ENCODE measurements at regions not wholly inside any gene's neighbourhood (a gene's known extent, or its start where the extent isn't known, plus 50 kb on each side); places are given as distances from the start of the nearest gene placed in this dataset.

DNA sequence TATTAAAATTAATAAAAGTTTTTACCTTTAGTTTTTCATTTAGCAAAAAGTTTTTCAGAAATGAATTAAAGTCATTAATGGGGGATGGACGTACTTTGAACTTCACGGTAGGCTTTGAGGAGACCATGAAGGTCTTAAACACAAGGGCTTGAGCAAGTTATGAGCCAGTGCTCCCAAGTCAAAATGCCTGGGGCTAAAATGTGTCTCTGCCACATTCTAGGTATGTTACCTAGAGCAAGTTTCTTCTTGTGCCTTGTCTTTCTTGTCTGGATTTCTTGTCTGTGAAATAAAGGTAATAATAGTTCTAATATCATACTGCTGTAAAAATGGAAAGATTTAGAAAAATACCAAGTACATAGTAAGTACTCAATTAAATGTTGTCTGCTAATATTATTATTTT, 132.7 kb upstream of the USP15 start:
- no peak for DNase-seq (ENCODE audit: low read depth in 2 of 2)

DNA sequence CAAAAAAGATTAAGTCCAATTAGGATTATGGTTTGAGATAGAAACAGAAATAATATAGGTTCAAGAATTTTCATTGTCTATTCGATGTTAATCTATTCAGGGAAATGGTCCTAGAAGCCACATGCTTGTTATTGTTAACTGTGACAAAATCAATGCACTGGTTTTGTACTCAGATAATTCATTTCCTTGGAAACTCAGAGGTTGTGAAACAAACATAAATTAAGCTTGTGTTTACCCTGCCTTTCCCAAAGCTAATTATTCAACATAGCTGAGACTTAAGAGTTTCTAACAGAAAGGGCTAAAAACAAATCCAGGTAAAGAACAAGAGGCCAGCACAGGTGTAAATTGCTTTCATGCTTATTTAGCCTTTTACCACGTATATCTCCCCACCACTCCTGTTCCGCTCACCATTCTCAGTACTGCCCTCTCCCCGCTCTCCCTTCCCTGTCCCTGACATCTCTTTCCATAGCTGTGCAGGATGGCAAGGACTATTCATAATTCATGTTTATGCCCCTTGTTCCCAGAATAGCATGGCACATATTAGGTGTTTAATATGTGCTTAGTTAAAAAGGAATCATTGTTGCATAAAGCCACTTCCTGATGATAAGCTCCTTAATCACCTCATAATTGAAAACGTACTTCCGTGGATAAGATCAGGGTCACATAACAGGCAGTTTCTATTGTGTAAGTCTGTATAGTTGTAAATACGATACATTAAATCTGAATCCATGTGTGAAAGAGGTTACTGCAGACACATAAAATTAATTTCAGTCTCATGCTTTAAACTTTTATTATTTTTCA, 131.8 kb upstream of the USP15 start:
- no peak for DNase-seq (ENCODE audit: low read depth in 2 of 2)

DNA sequence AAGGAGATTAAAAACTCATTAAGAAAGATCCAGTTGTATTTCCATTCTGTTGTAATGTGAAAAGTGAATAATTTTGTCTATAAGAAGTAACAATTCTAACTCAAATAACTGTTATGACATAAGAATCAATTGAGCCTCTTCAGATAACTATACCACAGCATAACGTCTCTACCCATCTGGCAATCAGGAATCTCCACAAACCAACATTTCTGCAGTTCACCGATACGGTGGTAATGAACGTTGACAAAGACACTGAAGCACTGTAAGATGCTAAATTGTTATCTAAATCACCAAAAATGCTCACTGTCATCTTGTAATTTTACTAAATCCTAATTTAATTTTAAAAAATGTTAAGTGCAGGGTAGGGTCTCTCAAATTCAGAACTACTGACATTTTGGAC, 130.9 kb upstream of the USP15 start:
- no peak for DNase-seq (ENCODE audit: low read depth in 2 of 2)

DNA sequence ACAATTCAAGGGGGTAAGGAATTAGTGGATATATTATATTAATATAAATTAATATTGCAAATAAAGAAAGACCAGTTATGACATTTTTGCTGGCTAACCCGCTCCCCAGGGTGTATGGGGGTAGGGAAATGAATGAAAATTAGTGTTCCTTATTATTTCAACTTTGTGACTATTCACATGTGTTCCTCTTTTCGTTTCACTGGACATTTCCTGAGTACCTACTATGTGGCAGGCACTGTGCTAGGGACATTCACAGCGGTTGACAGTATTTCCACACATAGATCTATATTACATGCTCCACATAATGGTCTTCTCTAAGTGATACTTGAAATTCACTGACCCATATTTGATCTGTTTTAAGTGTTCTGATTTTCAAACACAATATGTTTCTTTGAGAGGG, 129.8 kb upstream of the USP15 start:
- DNase-seq (ENCODE audit: low read depth in 2 of 2): no peak

DNA sequence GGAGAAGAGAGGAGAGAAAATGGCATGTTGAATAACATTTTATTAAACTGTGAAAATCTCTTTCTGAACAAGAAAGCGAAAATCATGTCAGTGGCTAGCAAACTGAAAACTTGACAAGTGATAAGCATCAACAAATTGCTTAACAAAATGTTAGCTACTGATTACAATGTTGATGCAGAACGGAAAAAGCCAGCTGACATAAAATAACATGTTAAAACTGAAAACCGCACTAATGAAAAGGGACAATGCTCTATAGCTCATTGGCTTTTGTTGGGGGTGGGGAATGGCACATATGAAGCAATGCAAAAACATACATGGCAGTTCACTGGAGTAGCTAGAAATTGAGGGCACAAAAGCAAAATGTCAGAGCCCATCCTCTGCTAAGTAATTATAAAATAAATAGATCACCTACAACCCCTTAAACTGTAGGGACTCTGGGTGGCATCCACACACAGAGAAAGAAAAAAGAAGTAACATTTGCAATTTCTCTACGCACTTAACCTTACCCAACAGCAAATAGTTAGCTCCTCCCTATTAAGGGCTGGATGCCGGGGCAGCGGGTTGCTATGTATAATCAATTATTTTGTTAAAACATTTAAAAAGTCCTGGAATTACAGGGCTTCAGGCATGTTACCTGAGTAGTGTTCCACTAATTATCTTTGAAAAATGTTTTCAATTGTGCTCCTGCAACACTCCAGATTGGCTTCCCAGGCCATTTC, 129.2 kb upstream of the USP15 start:
- DNase-seq (ENCODE audit: low read depth in 2 of 2): no peak

DNA sequence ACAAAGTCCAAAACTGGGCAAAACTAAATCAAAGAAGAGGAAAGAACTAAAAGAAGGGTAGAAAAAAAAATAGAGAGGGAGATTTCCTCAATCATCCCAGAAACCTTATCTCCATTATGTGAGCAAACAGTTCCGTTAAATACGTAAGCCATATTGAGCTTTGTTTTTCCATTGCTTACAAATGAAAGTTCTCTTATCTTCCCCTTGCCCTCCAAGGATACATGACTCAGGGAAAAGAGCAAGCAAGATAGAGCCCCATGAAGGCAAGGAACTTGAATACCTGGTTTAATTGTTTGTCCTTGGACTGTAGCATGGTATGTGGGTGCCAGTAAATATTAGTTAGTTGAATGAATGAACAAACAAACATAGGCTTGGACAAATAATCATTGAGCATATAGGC, 126.8 kb upstream of the USP15 start:
- DNase-seq (ENCODE audit: low read depth in 2 of 2): no peak

DNA sequence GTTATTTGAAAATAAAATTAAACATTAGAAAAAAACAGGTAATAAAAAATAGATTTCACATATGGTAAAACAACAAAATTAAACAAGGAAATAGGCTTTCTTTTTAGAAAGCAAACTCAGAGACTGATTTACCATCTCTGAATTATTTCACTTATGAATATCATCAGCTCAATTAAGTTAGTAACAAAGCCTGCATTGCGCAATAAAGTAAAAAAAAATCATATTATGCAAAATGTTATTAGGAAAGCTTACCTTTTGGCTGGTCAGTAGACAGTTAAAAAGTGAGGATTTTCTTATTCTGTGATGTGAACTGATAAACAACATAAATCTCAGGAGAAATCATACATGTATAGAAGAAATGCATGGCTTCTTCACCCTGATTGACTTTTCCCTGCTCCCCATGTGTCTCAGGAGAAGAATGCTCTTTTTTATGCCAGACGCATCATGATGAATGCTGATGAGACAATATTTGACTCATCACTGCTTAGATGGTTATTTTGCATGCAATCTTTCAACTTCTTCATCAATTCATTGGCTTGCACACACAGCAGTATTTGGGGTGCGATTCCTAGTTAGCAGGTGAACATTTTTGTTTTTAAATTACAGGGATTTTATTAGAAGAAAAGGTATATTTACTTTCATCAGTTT, 124.5 kb upstream of the USP15 start:
- DNase-seq (ENCODE audit: low read depth in 2 of 2): no peak

DNA sequence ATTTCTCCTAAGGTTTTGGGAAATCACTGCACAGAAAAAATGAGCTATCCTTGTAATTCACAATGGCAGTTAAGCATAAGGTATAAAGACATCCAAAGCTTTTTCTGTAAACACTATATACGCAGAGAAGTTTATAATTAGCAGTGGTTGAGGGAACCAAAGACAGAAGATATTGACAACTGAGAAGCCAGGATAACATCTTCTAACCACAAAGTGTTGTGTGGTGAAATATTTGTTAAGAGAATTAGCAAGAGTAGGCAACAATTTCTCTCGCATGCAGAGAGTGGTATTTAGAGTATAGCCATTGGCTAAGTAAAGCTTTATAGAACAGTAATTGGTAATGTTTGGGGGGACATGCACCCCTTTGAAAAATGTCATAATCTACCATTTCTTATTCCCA, 123.7 kb upstream of the USP15 start:
- DNase-seq (ENCODE audit: low read depth in 2 of 2): no peak

DNA sequence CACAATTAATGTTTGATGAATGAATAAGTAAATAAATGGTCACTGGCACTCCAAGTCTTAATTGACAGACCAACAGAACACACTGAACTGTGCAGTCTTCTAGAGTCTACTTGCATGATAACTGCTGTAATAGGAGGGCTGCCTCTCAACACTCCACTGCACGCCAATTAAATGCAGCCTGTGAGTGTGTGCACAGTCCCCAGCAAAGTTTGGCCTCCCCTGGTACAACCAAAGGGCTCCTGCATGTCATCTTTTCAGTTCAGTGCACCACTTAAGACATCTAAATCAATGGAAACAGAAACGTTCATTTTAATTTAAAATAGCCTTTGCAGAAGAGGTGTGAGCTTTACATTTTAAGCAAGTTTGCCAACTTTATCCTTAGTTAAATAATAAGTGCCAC, 121.7 kb upstream of the USP15 start:
- DNase-seq (ENCODE audit: low read depth in 2 of 2): no peak

DNA sequence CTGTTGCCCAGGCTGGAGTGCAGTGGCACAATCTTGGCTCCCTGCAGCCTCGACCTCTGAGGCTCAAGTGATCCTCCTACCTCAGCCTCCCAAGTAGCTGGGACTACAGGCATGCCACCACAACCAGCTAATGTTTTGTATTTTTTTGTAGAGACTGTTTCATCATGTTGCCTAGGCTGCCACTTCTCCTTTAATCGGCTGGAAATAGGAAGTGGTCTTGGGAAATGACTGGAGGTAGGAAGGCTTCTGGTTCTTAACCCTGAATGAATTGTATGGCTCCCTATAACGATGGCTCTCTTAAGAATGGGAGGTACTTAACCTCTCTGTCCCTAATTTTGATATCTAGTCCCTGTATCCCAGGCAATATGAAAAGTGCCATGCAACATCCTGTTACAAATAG, 113.9 kb upstream of the USP15 start:
- DNase-seq (ENCODE audit: low read depth in 2 of 2): no peak

DNA sequence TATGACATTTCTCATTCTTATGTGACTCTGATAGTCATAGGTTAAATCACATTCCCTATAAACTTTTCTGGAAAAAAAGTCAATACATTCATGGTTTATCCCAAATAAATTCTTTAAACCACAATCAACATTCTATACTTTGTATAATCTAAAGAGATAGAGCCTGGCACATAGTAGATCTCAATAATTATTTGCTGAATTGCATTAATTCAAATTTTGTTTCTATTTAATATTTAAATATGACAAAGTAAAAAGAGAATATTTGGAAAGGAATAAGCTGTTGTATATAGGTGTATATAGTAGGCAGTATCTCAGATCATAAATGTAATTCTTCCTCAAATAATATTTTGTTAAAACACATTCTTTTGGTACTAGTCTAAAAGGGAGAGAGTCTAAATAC, 102.2 kb upstream of the USP15 start:
- no peak for DNase-seq (ENCODE audit: low read depth in 2 of 2)

DNA sequence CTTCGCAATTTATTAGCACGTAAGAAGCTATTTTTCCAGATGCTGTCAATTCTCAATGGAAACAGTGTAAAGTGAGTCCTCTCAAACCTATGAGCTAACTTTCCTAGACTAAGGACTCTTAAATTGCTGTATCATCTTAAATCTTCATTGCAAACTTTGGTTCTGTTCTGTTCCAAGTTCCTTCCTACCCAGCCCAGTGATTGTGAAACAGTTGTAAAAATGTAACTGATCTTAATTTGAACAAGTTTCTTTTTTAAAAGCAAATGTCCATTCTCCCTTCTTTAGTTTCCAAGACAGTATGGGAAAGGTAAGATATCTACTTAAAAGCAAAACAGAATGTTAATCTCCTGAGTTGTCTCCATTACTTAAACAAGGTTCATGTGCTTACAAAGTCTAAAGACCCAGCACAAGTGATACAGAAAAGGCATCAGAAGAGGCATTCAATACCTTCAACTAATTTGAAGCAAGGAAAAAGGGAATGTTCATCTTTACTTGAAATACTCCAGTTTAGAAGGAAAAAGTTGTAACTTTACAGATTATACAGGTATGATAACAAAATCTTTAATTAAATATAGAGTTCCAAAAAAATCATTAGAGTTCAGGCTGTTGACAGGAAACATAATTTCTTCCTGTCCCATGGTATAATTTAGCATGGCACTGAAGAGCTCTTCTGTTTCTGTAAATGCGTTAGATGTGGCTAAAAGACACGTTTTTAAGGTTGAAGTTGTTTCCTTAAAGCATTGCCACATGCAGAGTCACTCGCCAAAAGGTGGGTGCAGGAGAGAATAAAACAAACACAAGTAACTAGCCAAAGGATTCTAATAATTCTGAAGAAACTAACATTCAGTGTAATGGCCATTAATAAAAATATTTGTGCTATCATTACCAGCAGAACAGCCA, 101.5 kb upstream of the USP15 start:
- DNase-seq (ENCODE audit: low read depth in 2 of 2): no peak

DNA sequence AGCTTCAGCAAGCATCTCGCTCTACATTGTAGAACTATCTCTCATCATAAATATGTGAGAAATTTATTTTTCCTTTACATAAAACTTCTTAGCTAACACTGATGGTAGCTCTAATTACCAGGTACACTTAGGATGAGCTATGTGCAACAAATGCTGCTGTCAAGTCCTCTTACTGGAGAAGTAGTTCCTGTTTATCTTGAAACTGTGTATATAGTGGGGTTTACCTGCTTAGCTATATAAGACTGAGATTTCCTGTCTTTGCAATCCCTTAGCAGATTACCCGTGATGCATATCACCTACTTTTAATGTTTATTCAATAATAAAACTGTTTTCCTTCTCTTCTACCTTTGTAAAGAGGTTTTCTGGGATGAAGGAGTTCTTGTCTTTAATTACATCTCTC, 98.0 kb upstream of the USP15 start:
- no peak for DNase-seq (ENCODE audit: low read depth in 2 of 2)

DNA sequence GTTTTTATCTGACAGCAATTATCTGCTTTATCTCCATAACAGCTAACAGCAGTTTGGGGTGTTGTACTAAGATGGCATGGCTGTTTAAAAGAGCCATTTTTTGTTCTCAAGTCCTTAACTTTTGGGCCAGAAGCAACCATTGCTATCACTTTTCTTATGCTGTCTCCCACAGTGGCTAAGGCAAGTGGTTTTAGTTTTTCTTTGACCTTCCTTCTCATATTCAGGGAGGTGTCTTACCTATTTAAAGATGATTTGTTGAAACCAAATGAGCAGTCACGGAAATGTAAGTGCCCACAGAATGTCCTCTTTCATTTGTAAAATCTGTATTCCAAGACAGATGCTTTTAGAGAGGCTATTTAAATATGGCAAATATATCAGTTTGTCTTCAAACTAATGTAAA, 96.8 kb upstream of the USP15 start:
- DNase-seq (ENCODE audit: low read depth in 2 of 2): no peak

DNA sequence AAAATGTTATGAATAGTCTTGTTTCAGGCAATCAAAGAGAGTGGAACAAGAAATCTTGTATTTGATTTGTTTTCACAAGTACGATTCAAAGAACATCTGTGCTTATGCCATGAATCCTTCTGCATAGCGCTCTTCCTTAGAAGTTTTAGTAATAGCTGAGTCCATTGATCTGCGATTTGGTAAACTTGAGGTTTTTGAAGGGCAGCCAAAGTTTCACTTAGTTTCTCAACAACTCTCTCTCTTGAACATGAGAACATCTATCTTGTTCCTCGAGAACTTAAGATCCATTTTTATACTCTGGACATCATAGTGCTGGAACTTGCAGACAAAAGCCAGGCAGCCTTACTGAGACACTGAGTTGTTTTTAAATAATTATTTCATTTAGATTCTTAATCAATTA, 96.2 kb upstream of the USP15 start:
- no peak for DNase-seq (ENCODE audit: low read depth in 2 of 2)

DNA sequence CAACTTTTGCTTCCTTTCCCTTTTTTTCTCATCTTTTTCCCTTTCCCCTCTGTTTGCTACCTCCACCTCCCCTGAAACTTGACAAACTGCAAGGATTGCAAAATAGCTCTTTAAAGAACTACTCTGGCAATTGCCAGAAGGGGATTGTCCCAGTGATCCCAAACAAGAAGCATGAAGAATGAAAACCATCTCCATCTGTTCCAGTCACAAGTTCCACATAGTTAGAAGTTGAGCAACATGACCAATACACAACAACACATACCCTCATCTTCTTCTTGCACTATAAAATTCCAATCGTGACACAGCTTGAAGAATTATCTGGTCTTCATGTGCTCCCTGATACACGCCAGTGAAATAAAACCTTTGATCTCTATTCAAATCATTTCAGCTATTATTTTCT, 93.7 kb upstream of the USP15 start:
- DNase-seq (ENCODE audit: low read depth in 2 of 2): no peak

DNA sequence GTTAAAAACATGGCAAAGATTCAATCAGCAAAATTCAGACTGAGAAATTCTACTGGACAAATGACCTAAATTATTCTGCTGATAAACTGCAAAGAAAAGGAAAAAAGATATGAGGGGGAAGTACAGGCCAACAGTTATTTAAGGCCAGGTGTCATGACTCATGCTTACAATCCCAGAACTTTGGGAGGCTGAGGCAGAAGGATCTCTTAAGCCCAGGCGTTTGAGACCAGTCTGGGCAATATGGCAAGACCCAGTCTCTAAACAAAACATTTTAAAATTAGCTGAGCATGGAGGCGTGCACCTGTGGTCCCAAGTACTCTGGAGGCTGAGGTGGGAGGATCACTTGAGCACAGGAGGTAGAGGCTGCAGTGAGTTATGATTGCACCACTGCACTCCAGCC, 91.8 kb upstream of the USP15 start:
- no peak for DNase-seq (ENCODE audit: low read depth in 2 of 2)

DNA sequence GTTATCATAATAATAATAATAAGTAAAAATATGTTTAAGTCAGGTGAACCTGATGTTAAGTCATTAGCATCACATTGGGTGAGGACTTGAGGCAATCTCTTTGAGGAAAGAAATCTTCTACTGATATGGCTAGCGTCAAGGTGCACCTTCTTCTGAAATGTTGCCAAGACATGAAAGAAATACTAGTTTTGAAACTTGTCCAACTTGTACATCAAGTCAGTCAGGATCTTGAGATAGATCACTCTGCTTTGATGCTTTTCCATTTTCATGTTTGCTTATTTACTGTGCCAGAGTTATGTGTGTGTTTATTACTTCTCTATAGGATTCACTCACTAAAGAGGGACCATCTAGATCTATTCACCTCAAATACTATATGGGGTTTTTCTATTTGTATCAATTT, 90.0 kb upstream of the USP15 start:
- no peak for DNase-seq (ENCODE audit: low read depth in 2 of 2)

DNA sequence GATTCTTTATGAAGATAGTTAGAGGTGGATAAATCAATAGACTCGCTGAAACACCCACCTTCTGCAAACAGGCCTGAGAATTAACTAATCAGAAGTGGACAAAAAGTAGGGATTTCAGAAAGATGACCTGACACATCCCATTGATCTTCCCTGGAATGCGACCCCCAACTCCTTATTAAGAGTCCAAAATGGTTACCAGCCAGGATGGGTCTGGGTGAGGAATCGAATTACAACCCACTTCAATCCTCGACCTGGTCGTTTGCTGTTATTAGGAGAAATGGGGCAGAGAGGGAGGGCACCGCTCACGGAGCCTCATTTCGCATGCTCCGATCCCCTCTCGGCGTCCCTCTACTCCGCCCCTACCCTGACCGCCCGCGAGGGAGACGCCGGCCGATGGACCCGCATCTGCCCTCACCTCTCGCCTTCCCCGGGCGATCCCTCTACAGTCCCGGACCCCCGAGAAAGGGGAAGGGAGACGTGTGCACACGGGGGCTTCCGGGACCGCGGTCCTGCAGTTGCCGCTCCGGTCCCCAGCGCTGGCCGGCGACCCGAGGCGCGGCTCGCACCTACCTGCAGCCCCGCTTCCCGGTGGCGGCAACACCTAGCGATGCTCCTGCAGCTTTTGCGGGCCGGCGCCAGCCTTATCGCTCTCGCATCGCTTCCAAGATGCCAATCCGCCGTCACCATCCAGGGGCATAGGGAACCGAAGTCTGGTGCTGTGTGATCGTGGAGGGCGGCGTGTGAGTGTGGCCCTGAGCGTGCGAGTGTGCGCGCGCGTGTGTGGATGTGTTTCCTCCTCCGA, 69.3 kb upstream of the USP15 start:
- no peak for DNase-seq (ENCODE audit: low read depth in 2 of 2)

DNA sequence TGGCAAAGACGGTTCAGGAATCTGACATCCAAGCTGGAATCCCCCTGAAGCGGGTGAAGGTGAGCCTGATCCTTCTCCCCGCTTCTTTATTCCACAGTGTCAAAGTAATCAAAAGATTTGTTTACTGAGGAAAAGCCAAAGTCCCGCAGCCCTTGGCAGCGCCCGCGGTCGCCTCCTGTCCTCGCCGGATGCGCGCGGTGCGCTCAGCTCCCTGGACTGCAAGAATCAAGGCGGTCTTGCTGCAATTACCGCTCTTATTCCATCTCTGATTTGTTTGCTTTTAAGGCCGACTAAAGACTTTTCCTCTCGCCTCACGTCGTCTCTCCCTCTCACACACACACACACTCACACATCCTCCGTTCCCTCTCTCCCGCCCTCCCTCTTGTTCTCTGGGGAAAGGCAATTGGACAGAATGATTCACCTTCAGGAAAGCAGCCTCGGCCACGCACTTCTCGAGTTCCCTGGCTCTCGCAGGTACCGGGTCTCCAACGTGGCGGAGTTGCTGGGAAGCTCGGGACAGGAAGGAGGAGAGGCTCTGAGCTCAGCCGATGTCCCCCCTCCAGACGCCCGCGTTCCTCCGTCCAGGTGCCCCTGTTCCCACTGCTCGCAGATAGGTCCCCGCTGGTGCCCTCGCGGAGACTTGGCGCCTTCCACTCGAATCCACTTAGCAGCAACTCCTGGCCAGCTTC, 68.6 kb upstream of the USP15 start:
- peak in 1 of 2 donors; percentile 2 for DNase-seq (ENCODE audit: low read depth in 2 of 2)

All from stimulated activated CD4-positive, alpha-beta T cell treated with anti-CD3 and anti-CD28 coated beads, Interleukin-15, amount 100 ng/mL, for 48 hours (primary cell).